ENCODE measurements at regions not wholly inside any gene's neighbourhood (a gene's known extent, or its start where the extent isn't known, plus 50 kb on each side); places are given as distances from the start of the nearest gene placed in this dataset.

DNA sequence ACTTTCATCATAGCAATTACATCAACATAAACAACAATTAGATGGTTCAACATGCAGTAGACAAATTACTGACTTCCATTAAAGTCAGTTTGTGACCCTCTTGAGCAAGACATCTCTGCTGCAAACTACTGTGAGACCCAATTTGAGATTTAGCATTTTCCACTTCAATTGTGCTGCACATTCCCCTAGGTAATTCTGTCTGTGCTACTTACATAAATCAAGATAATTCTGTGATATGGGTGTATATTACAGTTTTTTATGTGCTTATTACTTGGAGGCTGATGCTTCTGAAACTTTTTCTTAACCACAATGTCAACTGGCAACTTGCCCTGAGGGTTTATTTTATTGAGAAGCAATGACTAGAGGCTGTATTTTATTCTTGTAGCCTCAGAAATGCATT is 1714.4 kb downstream of the OLFM4 start:
- no peak for TF ChIP-seq CTCF (IDR thresholded peaks at IDR 0.05; ENCODE audit: low read depth, low read length)

DNA sequence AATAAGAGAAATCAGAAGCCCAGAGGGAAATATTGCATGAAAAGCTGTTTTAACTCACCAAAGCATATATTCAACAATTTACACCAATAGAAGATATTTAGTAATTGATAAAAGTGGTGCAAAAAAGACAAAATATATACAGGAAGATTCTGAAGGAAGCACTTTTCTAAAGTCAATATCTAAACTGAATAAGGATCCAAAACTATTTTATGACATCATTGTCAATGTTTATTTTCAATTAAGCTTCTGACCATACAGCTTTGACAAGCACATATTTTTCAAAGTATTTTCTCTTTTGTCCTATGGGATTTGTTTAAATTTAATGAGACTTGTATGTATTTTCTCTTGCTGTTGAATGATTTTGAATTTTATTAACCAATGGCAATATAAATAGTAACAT is 1716.1 kb downstream of the OLFM4 start:
- no peak for TF ChIP-seq CTCF (IDR thresholded peaks at IDR 0.05; ENCODE audit: low read depth, low read length)
- Histone ChIP-seq H3K27ac (no peak overlapping the region), H3K4me3 (ENCODE audit: low read depth, low read length) (no peak overlapping the region), H3K9me3 (ENCODE audit: severe bottlenecking) (no peaks in the 10 kb centered on the region), H3K36me3 (no peaks in the 10 kb centered on the region), H3K27me3 (ENCODE audit: insufficient read depth, low read depth, severe bottlenecking) (no peaks in the 10 kb centered on the region)
- no peak for DNase-seq

More for the DNA sequence above, 1714.4 kb downstream of the OLFM4 start:
- H3K4me3 ChIP-seq (ENCODE audit: low read depth, low read length): no peak overlapping the region
- no peak overlapping the region for H3K27ac ChIP-seq
- H3K27me3 ChIP-seq (ENCODE audit: insufficient read depth, low read depth, severe bottlenecking): no peaks in the 10 kb centered on the region
- no peaks in the 10 kb centered on the region for H3K36me3 ChIP-seq
- DNase-seq: no peak
- H3K9me3 ChIP-seq (ENCODE audit: severe bottlenecking): no peaks in the 10 kb centered on the region

DNA sequence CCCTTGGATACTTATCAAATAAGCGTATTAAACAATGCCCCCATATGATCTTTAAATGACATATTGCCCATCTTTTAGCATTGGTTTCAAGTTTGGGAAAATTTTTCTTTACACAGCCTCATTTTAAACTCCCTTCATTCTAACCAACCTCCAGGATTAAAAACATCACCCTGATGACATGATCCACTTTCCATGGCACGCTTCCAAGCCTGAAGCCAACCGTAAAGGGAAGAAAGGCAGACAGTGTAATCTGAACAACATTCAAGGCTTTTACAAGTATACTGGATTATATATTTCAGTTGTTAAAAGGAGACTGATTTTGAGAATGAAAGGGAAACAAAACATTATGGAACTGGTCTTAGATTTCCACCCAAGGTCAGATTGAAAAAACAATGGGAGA is 1721.9 kb downstream of the OLFM4 start:
- no peak overlapping the region for H3K27ac ChIP-seq
- no peaks in the 10 kb centered on the region for H3K27me3 ChIP-seq (ENCODE audit: insufficient read depth, low read depth, severe bottlenecking)
- no peak for DNase-seq
- H3K4me3 ChIP-seq (ENCODE audit: low read depth, low read length): no peak overlapping the region
- no peaks in the 10 kb centered on the region for H3K9me3 ChIP-seq (ENCODE audit: severe bottlenecking)
- no peak for TF ChIP-seq CTCF (IDR thresholded peaks at IDR 0.05; ENCODE audit: low read depth, low read length)
- H3K36me3 ChIP-seq: no peaks in the 10 kb centered on the region

- Histone ChIP-seq H3K27ac (no peak overlapping the region), H3K4me3 (ENCODE audit: low read depth, low read length) (no peak overlapping the region), H3K9me3 (ENCODE audit: severe bottlenecking) (no peaks in the 10 kb centered on the region), H3K27me3 (ENCODE audit: insufficient read depth, low read depth, severe bottlenecking) (no peaks in the 10 kb centered on the region), H3K36me3 (no peaks in the 10 kb centered on the region)
- TF ChIP-seq CTCF (IDR thresholded peaks at IDR 0.05; ENCODE audit: low read depth, low read length): no peak
- no peak for DNase-seq
These were observed 1730.2 kb downstream of the OLFM4 start for GRCh38 chr13:54758795-54759194.

GRCh38 chr13:54768214-54768613 is 1739.6 kb downstream of the OLFM4 start:
- no peak overlapping the region for H3K4me3 ChIP-seq (ENCODE audit: low read depth, low read length)
- no peaks in the 10 kb centered on the region for H3K36me3 ChIP-seq
- no peak overlapping the region for H3K27ac ChIP-seq
- TF ChIP-seq CTCF (IDR thresholded peaks at IDR 0.05; ENCODE audit: low read depth, low read length): no peak
- no peaks in the 10 kb centered on the region for H3K27me3 ChIP-seq (ENCODE audit: insufficient read depth, low read depth, severe bottlenecking)
- no peaks in the 10 kb centered on the region for H3K9me3 ChIP-seq (ENCODE audit: severe bottlenecking)
- no peak for DNase-seq

DNA sequence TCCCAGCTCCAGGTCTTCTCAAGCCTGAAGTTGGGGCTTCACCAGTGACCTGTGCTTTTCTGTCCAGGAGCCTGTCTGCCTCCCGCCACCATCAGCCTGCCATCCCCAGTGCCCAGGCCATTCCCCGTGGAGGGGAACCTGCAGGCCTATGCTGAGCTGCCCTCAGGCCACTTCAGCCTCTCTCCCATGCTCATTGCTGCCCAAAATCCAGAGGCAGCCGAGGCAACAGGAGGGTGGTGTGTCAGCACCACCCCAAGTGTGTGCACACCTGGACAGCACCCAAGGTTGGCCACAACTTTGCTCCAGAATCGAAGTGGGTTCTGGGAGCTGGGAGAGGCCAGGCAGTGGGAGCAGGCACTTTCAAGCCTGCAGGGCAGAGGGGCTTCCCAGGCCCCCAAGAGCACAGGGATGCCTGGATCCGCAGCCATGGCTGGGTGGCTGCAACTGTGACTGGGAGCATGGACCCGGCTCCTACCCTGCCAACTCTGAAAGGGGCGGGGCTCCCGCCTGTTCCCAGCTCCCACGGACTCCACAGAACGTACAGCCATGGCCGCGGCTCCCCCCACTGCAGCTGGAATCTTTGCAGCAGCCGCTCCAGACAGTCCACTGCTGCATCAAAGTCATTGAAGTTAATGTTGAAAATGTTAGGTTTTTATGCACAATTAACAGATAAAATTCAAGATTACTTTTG is 1747.0 kb downstream of the OLFM4 start:
- H3K27ac ChIP-seq: no peak overlapping the region
- H3K9me3 ChIP-seq (ENCODE audit: severe bottlenecking): no peaks in the 10 kb centered on the region
- no peaks in the 10 kb centered on the region for H3K36me3 ChIP-seq
- H3K27me3 ChIP-seq (ENCODE audit: insufficient read depth, low read depth, severe bottlenecking): no peaks in the 10 kb centered on the region
- no peak overlapping the region for H3K4me3 ChIP-seq (ENCODE audit: low read depth, low read length)
- no peak for DNase-seq
- TF ChIP-seq CTCF (IDR thresholded peaks at IDR 0.05; ENCODE audit: low read depth, low read length): no peak
